Natural killer cell (primary cell): ENCODE measurements at regions not wholly inside any gene's neighbourhood (a gene's known extent, or its start where the extent isn't known, plus 50 kb on each side); places are given as distances from the start of the nearest gene placed in this dataset.

Experiments used
- ATAC-seq, 3 donors: fragments of 150-1000 bp in 2 of 3; fragments of 200-7000 bp in 1 of 3; cut with Tn5 transposase; 1 replicate in 1 of 3; 2 replicates in 2 of 3; pipeline ENCODE4 v1.10.0; 2021; ENCODE audit warnings: mild to moderate bottlenecking in 2 of 3, moderate library complexity in 2 of 3
- DNase-seq, 2 donors: peaks; one replicate each; pipeline versions ENCODE4 v3.0.0 to v3.0.0-alpha.2; 2013 to 2021; ENCODE audit warnings: mixed read lengths in 1 of 2
- H3K27ac ChIP-seq: one replicate; pipeline ENCODE4 v1.5.1; 2013; ENCODE audit warnings: mild to moderate bottlenecking, low read length
- H3K27me3 ChIP-seq: one replicate; pipeline ENCODE4 v1.6.1; 2013; ENCODE audit warnings: low read length; ENCODE audit not compliant: control insufficient read depth, insufficient read depth
- H3K36me3 ChIP-seq: one replicate; pipeline ENCODE4 v1.6.1; 2013; ENCODE audit warnings: low read length; ENCODE audit not compliant: control insufficient read depth, insufficient read depth
- H3K4me1 ChIP-seq: one replicate; pipeline ENCODE4 v1.6.1; 2013; ENCODE audit warnings: low read length; ENCODE audit not compliant: control insufficient read depth, insufficient read depth
- H3K4me3 ChIP-seq: one replicate; pipeline ENCODE4 v1.5.1; 2013; ENCODE audit warnings: low read length
- H3K9me3 ChIP-seq: one replicate; pipeline ENCODE4 v1.6.1; 2013; ENCODE audit warnings: low read length; ENCODE audit not compliant: control insufficient read depth, insufficient read depth
- H3K27ac Mint-ChIP-seq, 2 donors: one replicate each; pipeline ENCODE4 v1.8.0; 2022; ENCODE audit warnings: mild to moderate bottlenecking in 2 of 2, mixed read lengths in 2 of 2, moderate library complexity in 1 of 2
- H3K27me3 Mint-ChIP-seq, 2 donors: one replicate each; pipeline ENCODE4 v1.8.0; 2022; ENCODE audit warnings: low read depth in 2 of 2, mixed read lengths in 2 of 2
- H3K36me3 Mint-ChIP-seq: one replicate; pipeline ENCODE4 v1.8.0; 2022; ENCODE audit warnings: mixed read lengths
- H3K4me1 Mint-ChIP-seq, 2 donors: one replicate each; pipeline ENCODE4 v1.8.0; 2022; ENCODE audit warnings: mixed read lengths in 2 of 2
- H3K4me3 Mint-ChIP-seq: one replicate; pipeline ENCODE4 v1.8.0; 2022; ENCODE audit warnings: mild to moderate bottlenecking, moderate library complexity, mixed read lengths
- H3K9me3 Mint-ChIP-seq, 2 donors: one replicate each; pipeline ENCODE4 v1.8.0; 2022; ENCODE audit warnings: mixed read lengths in 2 of 2
- WGBS: methylation state at CpG from one replicate; pipeline ENCODE4 v1.1.7; 2013; ENCODE audit warnings: missing lambda C conversion rate; ENCODE audit not compliant: insufficient coverage; 5-methylcytosine and 5-hydroxymethylcytosine counted together
- intact Hi-C: fragments of 100-400 bp; cut with micrococcal nuclease; formaldehyde crosslinking; loops from one replicate; pipeline ENCODE4 v1.14.2; 2022
- TF ChIP-seq, protein P1 (sequence below): fragments of 200-600 bp; IDR thresholded peaks from one replicate; pipeline ENCODE4 v1.8.0; 2022; ENCODE audit warnings: antibody characterized with exemption

DNA sequence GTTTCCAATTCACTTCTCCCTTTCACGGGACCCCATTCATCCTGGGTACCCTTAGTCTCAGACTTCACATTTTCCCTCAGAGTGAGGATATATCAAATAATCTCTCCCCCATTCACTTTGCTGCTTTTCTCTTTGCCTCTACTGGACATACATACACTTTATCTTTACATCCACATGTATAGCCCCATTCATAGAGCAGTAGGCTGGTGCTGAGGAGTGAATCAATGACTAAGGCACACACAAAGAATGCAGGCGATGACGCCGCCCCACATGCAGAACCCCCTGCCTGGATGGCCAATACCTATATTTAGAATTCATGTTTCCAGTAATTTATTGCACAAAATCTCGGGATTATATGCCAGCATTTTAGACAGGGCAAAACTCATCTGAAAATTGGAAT, 554.3 kb upstream of the TENM3 start:
- intact Hi-C loops, result no loop called here
- TF ChIP-seq, protein P1, sequence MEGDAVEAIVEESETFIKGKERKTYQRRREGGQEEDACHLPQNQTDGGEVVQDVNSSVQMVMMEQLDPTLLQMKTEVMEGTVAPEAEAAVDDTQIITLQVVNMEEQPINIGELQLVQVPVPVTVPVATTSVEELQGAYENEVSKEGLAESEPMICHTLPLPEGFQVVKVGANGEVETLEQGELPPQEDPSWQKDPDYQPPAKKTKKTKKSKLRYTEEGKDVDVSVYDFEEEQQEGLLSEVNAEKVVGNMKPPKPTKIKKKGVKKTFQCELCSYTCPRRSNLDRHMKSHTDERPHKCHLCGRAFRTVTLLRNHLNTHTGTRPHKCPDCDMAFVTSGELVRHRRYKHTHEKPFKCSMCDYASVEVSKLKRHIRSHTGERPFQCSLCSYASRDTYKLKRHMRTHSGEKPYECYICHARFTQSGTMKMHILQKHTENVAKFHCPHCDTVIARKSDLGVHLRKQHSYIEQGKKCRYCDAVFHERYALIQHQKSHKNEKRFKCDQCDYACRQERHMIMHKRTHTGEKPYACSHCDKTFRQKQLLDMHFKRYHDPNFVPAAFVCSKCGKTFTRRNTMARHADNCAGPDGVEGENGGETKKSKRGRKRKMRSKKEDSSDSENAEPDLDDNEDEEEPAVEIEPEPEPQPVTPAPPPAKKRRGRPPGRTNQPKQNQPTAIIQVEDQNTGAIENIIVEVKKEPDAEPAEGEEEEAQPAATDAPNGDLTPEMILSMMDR, result no peak
- Mint-ChIP-seq H3K9me3 (peaks cover 0 to 4% of the 10 kb centered on the region in 2 donors), H3K27me3 (no peaks in the 10 kb centered on the region), H3K27ac (no peak overlapping the region), H3K4me1 (no peaks in the 10 kb centered on the region), H3K4me3 (no peak overlapping the region), H3K36me3 (no peaks in the 10 kb centered on the region)
- Histone ChIP-seq H3K9me3 (no peaks in the 10 kb centered on the region), H3K4me1 (no peaks in the 10 kb centered on the region), H3K4me3 (no peak overlapping the region), H3K36me3 (no peaks in the 10 kb centered on the region), H3K27me3 (no peaks in the 10 kb centered on the region), H3K27ac (no peak overlapping the region)
- DNase-seq, result no peak
- no peak for ATAC-seq
- WGBS, result 73% methylated on average over 5 of the region's 5 CpGs

DNA sequence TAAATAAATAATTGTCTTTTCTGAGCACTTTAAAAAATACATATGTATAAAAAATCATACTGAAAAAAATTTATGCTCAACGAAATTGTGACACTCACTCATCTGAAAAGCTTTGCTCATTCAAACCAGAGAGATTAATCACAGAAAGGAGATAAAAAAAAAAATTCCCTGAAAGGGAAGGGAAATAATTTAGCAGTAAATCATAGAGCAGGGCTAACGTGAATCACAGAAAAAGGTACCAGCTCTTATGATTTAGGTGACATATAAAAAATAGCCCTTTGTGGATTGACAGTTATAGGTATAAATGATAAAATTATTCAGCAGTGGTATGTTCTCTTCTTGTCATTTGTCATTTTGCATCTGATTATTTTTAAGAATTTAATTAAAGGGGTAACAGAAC, 552.7 kb upstream of the TENM3 start:
- H3K27ac ChIP-seq, result no peak overlapping the region
- H3K27me3 ChIP-seq, result no peaks in the 10 kb centered on the region
- H3K4me3 ChIP-seq, result no peak overlapping the region
- H3K36me3 Mint-ChIP-seq, result no peaks in the 10 kb centered on the region
- no peaks in the 10 kb centered on the region for H3K27me3 Mint-ChIP-seq
- WGBS, result 36% methylated on average over 1 of the region's 2 CpGs
- intact Hi-C loops, result no loop called here
- no peak for ATAC-seq
- peaks cover 0 to 4% of the 10 kb centered on the region in 2 donors for H3K9me3 Mint-ChIP-seq
- no peaks in the 10 kb centered on the region for H3K36me3 ChIP-seq
- no peaks in the 10 kb centered on the region for H3K4me1 ChIP-seq
- no peaks in the 10 kb centered on the region for H3K4me1 Mint-ChIP-seq
- no peak overlapping the region for H3K4me3 Mint-ChIP-seq
- DNase-seq, result no peak
- TF ChIP-seq, protein P1, result no peak
- H3K27ac Mint-ChIP-seq, result no peak overlapping the region
- no peaks in the 10 kb centered on the region for H3K9me3 ChIP-seq

DNA sequence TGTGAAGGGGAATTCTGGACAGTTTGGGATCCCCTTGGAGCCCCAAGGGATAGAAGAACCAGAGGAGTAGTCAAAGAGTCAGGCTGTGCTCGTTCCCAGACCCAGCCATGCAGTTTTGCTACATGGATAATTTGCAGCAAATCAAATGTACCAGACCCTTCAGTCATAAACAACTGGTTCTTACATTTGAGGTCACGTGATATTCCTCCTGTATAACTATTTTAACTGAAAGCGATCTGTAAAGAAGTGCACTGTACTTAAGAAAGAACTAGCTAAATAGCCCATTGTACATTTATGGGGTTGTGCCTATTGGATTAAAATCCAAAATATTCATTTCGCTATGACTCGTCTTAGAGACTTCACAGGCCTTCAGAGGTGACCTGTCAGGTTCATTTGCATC, 550.2 kb upstream of the TENM3 start:
- no peaks in the 10 kb centered on the region for H3K27me3 Mint-ChIP-seq
- H3K9me3 Mint-ChIP-seq, result peaks cover 0 to 4% of the 10 kb centered on the region in 2 donors
- no peak overlapping the region for H3K4me3 ChIP-seq
- TF ChIP-seq, protein P1, result no peak
- no peak for ATAC-seq
- H3K27me3 ChIP-seq, result no peaks in the 10 kb centered on the region
- H3K4me1 Mint-ChIP-seq, result no peaks in the 10 kb centered on the region
- H3K9me3 ChIP-seq, result no peaks in the 10 kb centered on the region
- H3K4me3 Mint-ChIP-seq, result no peak overlapping the region
- no peak for DNase-seq
- H3K27ac Mint-ChIP-seq, result no peak overlapping the region
- no peaks in the 10 kb centered on the region for H3K4me1 ChIP-seq
- no peaks in the 10 kb centered on the region for H3K36me3 ChIP-seq
- intact Hi-C loops, result no loop called here
- H3K36me3 Mint-ChIP-seq, result no peaks in the 10 kb centered on the region
- WGBS, result 73% methylated on average over 3 of the region's 5 CpGs
- H3K27ac ChIP-seq, result no peak overlapping the region

DNA sequence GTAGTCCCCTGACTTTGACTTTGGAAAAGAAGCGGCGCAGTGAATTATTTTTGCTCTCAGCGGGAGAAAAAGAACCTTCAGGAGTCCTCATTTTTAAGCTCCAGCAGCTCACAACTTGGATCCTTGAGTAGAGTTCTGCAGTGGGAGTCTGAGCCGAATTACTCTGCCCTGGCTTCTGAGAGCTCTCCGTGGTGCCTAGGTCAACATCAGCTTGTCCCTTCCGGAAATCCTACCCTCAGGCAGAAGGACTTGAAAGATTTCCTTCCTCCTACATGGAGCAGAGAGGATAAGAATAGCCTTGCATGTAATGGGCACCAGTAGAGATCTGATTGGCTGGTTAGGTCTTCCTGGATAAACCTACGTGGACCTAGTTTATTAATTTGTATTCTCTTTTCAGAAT, 549.7 kb upstream of the TENM3 start:
- ATAC-seq (no peak), DNase-seq (no peak)
- H3K27ac Mint-ChIP-seq, result no peak overlapping the region
- no peak overlapping the region for H3K4me3 Mint-ChIP-seq
- H3K9me3 Mint-ChIP-seq, result peaks cover 0 to 3% of the 10 kb centered on the region in 2 donors
- Histone ChIP-seq H3K9me3 (no peaks in the 10 kb centered on the region), H3K36me3 (no peaks in the 10 kb centered on the region), H3K4me3 (no peak overlapping the region), H3K4me1 (no peaks in the 10 kb centered on the region), H3K27ac (no peak overlapping the region), H3K27me3 (no peaks in the 10 kb centered on the region)
- 71% methylated on average over 6 of the region's 7 CpGs for WGBS
- H3K36me3 Mint-ChIP-seq, result no peaks in the 10 kb centered on the region
- no peaks in the 10 kb centered on the region for H3K4me1 Mint-ChIP-seq
- TF ChIP-seq, protein P1, result no peak
- intact Hi-C loops, result no loop called here
- no peaks in the 10 kb centered on the region for H3K27me3 Mint-ChIP-seq
